Activated CD4-positive, alpha-beta T cell treated with anti-CD3 and anti-CD28 coated beads, Interleukin-2, amount 10 ng/mL, durations not matched to agents 24 days and 14 days (primary cell): ENCODE measurements at regions not wholly inside any gene's neighbourhood (a gene's known extent, or its start where the extent isn't known, plus 50 kb on each side); places are given as distances from the start of the nearest gene placed in this dataset.
"Not testable (repeated sequence)": the region's sequence is repeated elsewhere in the genome, so short reads cannot be mapped to it uniquely, and the experiment has no call there.

Experiments used
- DNase-seq: peaks from one replicate; pipeline ENCODE4 v3.0.0; 2022
- H3K27ac Mint-ChIP-seq: one replicate; pipeline ENCODE4 v1.8.0; 2022; ENCODE audit warnings: mild to moderate bottlenecking, mixed read lengths
- H3K27me3 Mint-ChIP-seq: one replicate; pipeline ENCODE4 v1.8.0; 2022; ENCODE audit warnings: mixed read lengths
- H3K36me3 Mint-ChIP-seq: one replicate; pipeline ENCODE4 v1.8.0; 2022; ENCODE audit warnings: low read depth, mild to moderate bottlenecking, mixed read lengths
- H3K4me1 Mint-ChIP-seq: one replicate; pipeline ENCODE4 v1.8.0; 2021; ENCODE audit warnings: mixed read lengths
- H3K4me3 Mint-ChIP-seq: one replicate; pipeline ENCODE4 v1.8.0; 2022; ENCODE audit warnings: mild to moderate bottlenecking, moderate library complexity, mixed read lengths
- H3K9me3 Mint-ChIP-seq: one replicate; pipeline ENCODE4 v1.8.0; 2021; ENCODE audit warnings: mixed read lengths
- intact Hi-C: fragments of 100-400 bp; cut with micrococcal nuclease; formaldehyde crosslinking; loops from one replicate; pipeline ENCODE4 v1.15.1; 2023

DNA sequence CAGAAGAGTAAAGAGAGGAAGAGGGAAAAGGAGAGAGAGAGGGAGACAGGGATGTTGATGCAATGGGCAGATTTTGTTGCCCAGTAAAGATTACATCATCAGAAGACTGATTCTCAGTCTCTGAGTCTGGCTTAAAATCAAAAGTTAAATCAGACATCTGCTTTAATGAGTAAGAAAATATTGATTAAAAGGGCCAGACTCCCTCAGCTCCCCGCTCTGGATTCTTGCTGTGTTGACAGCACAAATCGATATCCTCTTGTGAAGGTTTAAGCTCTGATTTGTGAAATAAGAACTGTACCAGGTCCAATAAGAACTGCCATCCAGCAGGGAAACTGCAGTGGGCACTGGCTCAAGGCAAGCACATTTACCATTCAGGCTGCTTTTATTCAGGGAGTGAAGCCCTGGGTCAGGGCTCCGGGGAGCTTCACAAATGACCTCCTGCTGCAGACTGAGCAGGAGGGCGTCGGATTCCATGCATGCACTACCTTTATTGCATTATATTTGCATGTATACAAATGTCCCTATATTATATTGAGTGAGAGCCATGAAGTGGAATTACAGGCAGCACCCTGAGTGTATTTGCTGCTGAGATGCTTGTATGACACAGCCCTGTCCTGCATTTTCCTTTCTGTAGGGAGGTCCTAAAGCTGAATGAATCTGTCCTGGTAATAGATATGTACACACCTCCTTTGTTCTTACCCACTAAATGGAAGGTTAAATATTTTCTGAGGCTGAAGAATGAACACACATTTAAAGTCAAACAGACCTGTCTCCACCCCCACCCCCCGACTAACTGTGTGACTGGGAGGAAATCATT, 401.5 kb downstream of the REEP3 start:
- Mint-ChIP-seq H3K4me1 (no peaks in the 10 kb centered on the region), H3K27me3 (peaks cover 12% of the 10 kb centered on the region), H3K4me3 (no peak overlapping the region), H3K27ac (no peak overlapping the region), H3K9me3 (no peaks in the 10 kb centered on the region), H3K36me3 (no peaks in the 10 kb centered on the region)
- intact Hi-C loops, result no loop called here
- no peak for DNase-seq

GRCh38 chr10:63929831-63930467, 408.7 kb downstream of the REEP3 start:
- H3K4me1 Mint-ChIP-seq, result no peaks in the 10 kb centered on the region
- H3K27ac Mint-ChIP-seq, result no peak overlapping the region
- H3K4me3 Mint-ChIP-seq, result no peak overlapping the region
- H3K9me3 Mint-ChIP-seq, result no peaks in the 10 kb centered on the region
- no peaks in the 10 kb centered on the region for H3K36me3 Mint-ChIP-seq
- H3K27me3 Mint-ChIP-seq, result peaks cover 2% of the 10 kb centered on the region
- no peak for DNase-seq
- intact Hi-C loops, result no loop called here

GRCh38 chr10:63930584-63930983, 409.4 kb downstream of the REEP3 start:
- DNase-seq, result no peak
- no peaks in the 10 kb centered on the region for H3K4me1 Mint-ChIP-seq
- H3K36me3 Mint-ChIP-seq, result no peaks in the 10 kb centered on the region
- peaks cover 2% of the 10 kb centered on the region for H3K27me3 Mint-ChIP-seq
- no peak overlapping the region for H3K4me3 Mint-ChIP-seq
- intact Hi-C loops, result no loop called here
- no peaks in the 10 kb centered on the region for H3K9me3 Mint-ChIP-seq
- H3K27ac Mint-ChIP-seq, result no peak overlapping the region

GRCh38 chr10:63935705-63936104, 414.5 kb downstream of the REEP3 start:
- Mint-ChIP-seq H3K9me3 (no peaks in the 10 kb centered on the region), H3K36me3 (no peaks in the 10 kb centered on the region), H3K27me3 (peaks cover 2% of the 10 kb centered on the region), H3K27ac (no peak overlapping the region), H3K4me1 (no peaks in the 10 kb centered on the region), H3K4me3 (no peak overlapping the region)
- no peak for DNase-seq
- intact Hi-C loops, result no loop called here

GRCh38 chr10:63940277-63940922, 419.2 kb downstream of the REEP3 start:
- H3K4me3 Mint-ChIP-seq, result no peak overlapping the region
- intact Hi-C loops, result no loop called here
- no peak overlapping the region for H3K27ac Mint-ChIP-seq
- no peaks in the 10 kb centered on the region for H3K36me3 Mint-ChIP-seq
- no peak for DNase-seq
- no peaks in the 10 kb centered on the region for H3K9me3 Mint-ChIP-seq
- H3K27me3 Mint-ChIP-seq, result no peaks in the 10 kb centered on the region
- H3K4me1 Mint-ChIP-seq, result no peaks in the 10 kb centered on the region

DNA sequence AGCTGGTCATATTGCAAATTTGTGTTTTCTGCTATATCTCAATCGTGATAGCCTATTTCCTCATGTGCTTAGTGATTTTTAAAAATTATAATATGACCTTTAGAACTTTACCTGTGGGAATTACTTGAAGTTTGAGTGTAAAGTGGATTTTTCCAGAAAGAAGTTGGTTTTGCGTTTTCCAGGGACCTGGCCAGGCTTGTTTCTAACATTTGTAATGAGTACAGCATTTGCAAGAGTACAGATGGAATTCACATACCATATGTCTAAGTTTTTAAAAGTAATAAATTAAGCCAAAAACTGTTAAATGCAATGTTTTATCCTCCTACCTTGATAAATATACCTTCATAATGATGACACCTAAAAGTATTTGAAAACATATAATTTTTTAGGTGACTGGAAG, 443.2 kb downstream of the REEP3 start:
- no peaks in the 10 kb centered on the region for H3K9me3 Mint-ChIP-seq
- no peak for DNase-seq
- H3K4me3 Mint-ChIP-seq, result no peak overlapping the region
- H3K4me1 Mint-ChIP-seq, result no peaks in the 10 kb centered on the region
- no peaks in the 10 kb centered on the region for H3K27me3 Mint-ChIP-seq
- intact Hi-C loops, result no loop called here
- H3K36me3 Mint-ChIP-seq, result no peaks in the 10 kb centered on the region
- H3K27ac Mint-ChIP-seq, result no peak overlapping the region

GRCh38 chr10:63965846-63966245, 444.6 kb downstream of the REEP3 start:
- H3K9me3 Mint-ChIP-seq, result no peaks in the 10 kb centered on the region
- no peak for DNase-seq
- no peaks in the 10 kb centered on the region for H3K4me1 Mint-ChIP-seq
- intact Hi-C loops, result no loop called here
- no peak overlapping the region for H3K27ac Mint-ChIP-seq
- no peaks in the 10 kb centered on the region for H3K27me3 Mint-ChIP-seq
- H3K36me3 Mint-ChIP-seq, result no peaks in the 10 kb centered on the region
- no peak overlapping the region for H3K4me3 Mint-ChIP-seq

GRCh38 chr10:63972949-63973827, 452.0 kb downstream of the REEP3 start:
- no peaks in the 10 kb centered on the region for H3K4me1 Mint-ChIP-seq
- no peak overlapping the region for H3K27ac Mint-ChIP-seq
- H3K4me3 Mint-ChIP-seq, result no peak overlapping the region
- H3K36me3 Mint-ChIP-seq, result no peaks in the 10 kb centered on the region
- intact Hi-C loops, result no loop called here
- no peak for DNase-seq
- H3K27me3 Mint-ChIP-seq, result no peaks in the 10 kb centered on the region
- H3K9me3 Mint-ChIP-seq, result no peaks in the 10 kb centered on the region

- H3K36me3 Mint-ChIP-seq, result no peaks in the 10 kb centered on the region
These were observed 455.3 kb downstream of the REEP3 start for GRCh38 chr10:63976538-63976937.

GRCh38 chr10:63977329-63977923, 456.2 kb downstream of the REEP3 start:
- Mint-ChIP-seq H3K9me3 (no peaks in the 10 kb centered on the region), H3K27ac (no peak overlapping the region), H3K4me3 (no peak overlapping the region), H3K4me1 (no peaks in the 10 kb centered on the region), H3K27me3 (peaks cover 2% of the 10 kb centered on the region), H3K36me3 (no peaks in the 10 kb centered on the region)
- peak; percentile 68 for DNase-seq
- intact Hi-C loops, result no loop called here

More at GRCh38 chr10:63976538-63976937, 455.3 kb downstream of the REEP3 start:
- peaks cover 2% of the 10 kb centered on the region for H3K27me3 Mint-ChIP-seq
- no peaks in the 10 kb centered on the region for H3K9me3 Mint-ChIP-seq
- peak; percentile 75 for DNase-seq
- intact Hi-C loops, result loop anchor here (1.0 kb wide), 1 partner anchor 104 kb away; no protein-coding TSS in a partner anchor
- H3K27ac Mint-ChIP-seq, result no peak overlapping the region
- H3K4me3 Mint-ChIP-seq, result no peak overlapping the region
- H3K4me1 Mint-ChIP-seq, result no peaks in the 10 kb centered on the region

DNA sequence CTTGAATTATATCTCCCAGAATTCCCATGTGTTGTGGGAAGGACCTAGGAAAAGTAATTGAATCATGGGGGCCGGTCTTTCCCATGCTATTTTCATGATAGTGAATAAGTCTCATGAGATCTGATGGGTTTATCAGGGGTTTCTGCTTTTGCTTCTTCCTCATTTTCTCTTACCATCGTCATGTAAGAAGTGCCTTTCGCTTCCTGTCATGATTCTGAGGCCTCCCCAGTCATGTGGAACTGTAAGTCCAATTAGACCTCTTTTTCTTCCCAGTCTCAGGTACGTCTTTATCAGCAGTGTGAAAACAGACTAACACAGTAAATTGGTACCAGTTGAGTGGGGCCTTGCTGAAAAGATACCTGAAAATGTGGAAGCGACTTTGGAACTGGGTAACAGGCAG, 459.7 kb downstream of the REEP3 start:
- H3K9me3 Mint-ChIP-seq, H3K36me3 Mint-ChIP-seq, DNase-seq, intact Hi-C loops, H3K4me3 Mint-ChIP-seq, H3K4me1 Mint-ChIP-seq, H3K27me3 Mint-ChIP-seq, H3K27ac Mint-ChIP-seq: not testable (repeated sequence)

DNA sequence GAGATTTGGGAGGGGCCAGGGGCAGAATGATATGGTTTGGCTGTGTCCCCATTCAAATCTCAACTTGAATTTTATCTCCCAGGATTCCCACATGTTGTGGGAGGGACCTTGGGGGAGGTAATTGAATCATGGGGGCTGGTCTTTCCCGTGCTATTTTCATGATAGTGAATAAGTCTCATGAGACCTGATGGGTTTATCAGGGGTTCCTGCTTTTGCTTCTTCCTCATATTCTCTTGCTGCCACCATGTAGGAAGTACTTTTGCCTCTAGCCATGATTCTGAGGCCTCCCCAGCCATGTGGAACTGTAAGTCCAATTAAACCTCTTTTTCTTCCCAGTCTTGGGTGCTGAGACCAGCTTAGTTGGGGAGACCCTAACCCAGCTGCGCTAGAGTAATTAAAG, 462.9 kb downstream of the REEP3 start:
- H3K4me1 Mint-ChIP-seq, DNase-seq, H3K36me3 Mint-ChIP-seq: not testable (repeated sequence)

DNA sequence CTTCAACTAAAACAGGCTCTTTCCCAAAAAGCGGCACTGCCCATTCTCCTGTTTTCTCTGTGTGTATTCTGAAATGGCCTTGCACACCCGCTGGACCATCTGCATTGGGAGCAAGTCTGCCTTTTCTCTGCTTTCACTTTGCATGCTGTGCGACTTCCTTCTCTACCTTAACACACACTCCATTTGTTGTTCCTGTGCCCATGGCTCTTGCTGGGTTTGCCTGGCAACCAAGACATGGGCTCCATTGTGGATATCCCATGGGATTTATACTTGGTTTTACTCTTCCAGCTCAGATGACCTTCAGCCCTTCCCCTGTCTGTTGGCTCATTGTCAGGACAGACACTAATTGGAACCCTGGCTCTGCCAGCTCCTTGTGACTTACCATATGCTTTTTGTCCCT, 465.3 kb downstream of the REEP3 start:
- Mint-ChIP-seq H3K27me3 (no peaks in the 10 kb centered on the region), H3K4me3 (no peak overlapping the region), H3K27ac (no peak overlapping the region), H3K36me3 (no peaks in the 10 kb centered on the region), H3K4me1 (no peaks in the 10 kb centered on the region), H3K9me3 (no peaks in the 10 kb centered on the region)
- intact Hi-C loops, result no loop called here
- DNase-seq, result no peak

More for the DNA sequence above, 462.9 kb downstream of the REEP3 start:
- H3K4me3 Mint-ChIP-seq, H3K27ac Mint-ChIP-seq, H3K9me3 Mint-ChIP-seq, H3K27me3 Mint-ChIP-seq, intact Hi-C loops: not testable (repeated sequence)
